Spleen (tissue), 11 donors: ENCODE measurements at regions not wholly inside any gene's neighbourhood (a gene's known extent, or its start where the extent isn't known, plus 50 kb on each side); places are given as distances from the start of the nearest gene placed in this dataset.

Experiments used
- DNase-seq: peaks from one replicate; pipeline ENCODE4 v3.0.0-alpha.2; 2020
- H3K27ac ChIP-seq, 8 donors: fragments of 200-600 bp; sonication (generic) in 7 of 8; 1 replicate in 4 of 8; 2 replicates in 4 of 8; pipeline versions ENCODE4 v1.5.0 to v1.8.0; 2016 to 2021; ENCODE audit warnings: inconsistent platforms in 4 of 8, mild to moderate bottlenecking in 4 of 8, moderate library complexity in 1 of 8
- H3K27me3 ChIP-seq, 7 donors: fragments of 200-600 bp; sonication (generic) in 6 of 7; replicated peaks in 1 of 7; 1 replicate in 4 of 7; 2 replicates in 3 of 7; pipeline versions ENCODE4 v1.5.0 to v1.8.0; 2016 to 2021; ENCODE audit warnings: inconsistent platforms in 3 of 7, mild to moderate bottlenecking in 1 of 7
- H3K36me3 ChIP-seq, 6 donors: fragments of 200-600 bp; sonication (generic) in 5 of 6; 1 replicate in 4 of 6; 2 replicates in 2 of 6; pipeline versions ENCODE4 v1.5.0 to v1.8.0; 2016 to 2021; ENCODE audit warnings: inconsistent platforms in 2 of 6
- H3K4me1 ChIP-seq, 6 donors: fragments of 200-600 bp; sonication (generic) in 5 of 6; 1 replicate in 3 of 6; 2 replicates in 3 of 6; pipeline versions ENCODE4 v1.5.0 to v1.8.0; 2016 to 2021; ENCODE audit warnings: inconsistent platforms in 3 of 6
- H3K4me3 ChIP-seq, 8 donors: fragments of 200-600 bp; sonication (generic) in 7 of 8; 1 replicate in 4 of 8; 2 replicates in 4 of 8; pipeline versions ENCODE4 v1.5.0 to v1.8.0; 2016 to 2021; ENCODE audit warnings: inconsistent platforms in 4 of 8, mild to moderate bottlenecking in 4 of 8, moderate library complexity in 2 of 8
- H3K9me3 ChIP-seq, 8 donors: fragments of 200-600 bp; sonication (generic) in 7 of 8; 1 replicate in 4 of 8; 2 replicates in 4 of 8; pipeline versions ENCODE4 v1.5.0 to v1.8.0; 2016 to 2021; ENCODE audit warnings: inconsistent platforms in 4 of 8
- CTCF ChIP-seq, 11 experiments: fragments of 200-600 bp in 7 of 11; fragments of 450-650 bp in 4 of 11; sonication (generic) in 4 of 11; IDR thresholded peaks in 8 of 11; conservative IDR thresholded peaks in 3 of 11; 1 replicate in 7 of 11; 2 replicates in 4 of 11; pipeline versions ENCODE4 v1.4.0 to v1.8.0; 2016 to 2021; ENCODE audit warnings: antibody characterized with exemption in 11 of 11, inconsistent platforms in 4 of 11, mild to moderate bottlenecking in 1 of 11
- POLR2A ChIP-seq, 3 donors: fragments of 450-650 bp; IDR thresholded peaks; one replicate each; pipeline ENCODE4 v1.5.1; 2017; ENCODE audit warnings: antibody characterized with exemption in 3 of 3, mild to moderate bottlenecking in 1 of 3
- POLR2AphosphoS5 ChIP-seq, 3 donors: sonication (generic); formaldehyde crosslinking; IDR thresholded peaks; one replicate each; pipeline ENCODE4 v1.5.1; 2017; ENCODE audit warnings: antibody characterized with exemption in 3 of 3
- WGBS, 5 donors: extraction: QIAGEN DNeasy Blood & Tissue Kit in 3 of 5; methylation state at CpG; one replicate each; pipeline versions ENCODE4 v1.1.5 to v1.1.7; 2013 to 2018; 5-methylcytosine and 5-hydroxymethylcytosine counted together
- intact Hi-C: fragments of 100-400 bp; cut with DNase I; formaldehyde crosslinking; loops from one replicate; pipeline ENCODE4 v1.15.0; 2023; ENCODE audit warnings: low total_unique reads
- donor health status: healthy with polysubstance abuse.
- donor health status: DM: no; HTN: no; CAD: no; lungs with moderate emphysema.
- donor health status: DM: no; HTN: no; CAD: no.
- donor health status: Bipolar disorder and iron deficiency.
- donor health status: healthy.
- donor health status: DM: no; HTN: no; CAD: no.
- donor health status: DM: yes; HTN: yes; CAD: no.

- TF ChIP-seq CTCF (IDR thresholded peaks at IDR 0.05 in 8 of 11, conservative IDR thresholded peaks at IDR 0.05 in 3 of 11) = no peak
- TF ChIP-seq POLR2A (IDR thresholded peaks at IDR 0.05) = no peak
- TF ChIP-seq POLR2AphosphoS5 (IDR thresholded peaks at IDR 0.05) = no peak
- Histone ChIP-seq H3K36me3 (no peaks in the 10 kb centered on the region), H3K9me3 (no peaks in the 10 kb centered on the region), H3K4me1 (no peaks in the 10 kb centered on the region), H3K27ac (no peak overlapping the region), H3K4me3 (no peak overlapping the region), H3K27me3 (no peaks in the 10 kb centered on the region)
- WGBS, 5 donors = 66 to 80% (median 72%) methylated on average over 2 of the region's 2 CpGs
- DNase-seq = no peak
- intact Hi-C loops = no loop called here
These were observed 1355.9 kb downstream of the GRIK2 start for GRCh38 chr6:102749210-102749971.

GRCh38 chr6:102746941-102747340 lies 1353.4 kb downstream of the GRIK2 start:
- no peak for TF ChIP-seq POLR2AphosphoS5 (IDR thresholded peaks at IDR 0.05)
- no peak for TF ChIP-seq CTCF (IDR thresholded peaks at IDR 0.05 in 8 of 11, conservative IDR thresholded peaks at IDR 0.05 in 3 of 11)
- no peak for TF ChIP-seq POLR2A (IDR thresholded peaks at IDR 0.05)
- no peaks in the 10 kb centered on the region for H3K27me3 ChIP-seq
- no peaks in the 10 kb centered on the region for H3K4me1 ChIP-seq
- H3K9me3 ChIP-seq = no peaks in the 10 kb centered on the region
- H3K4me3 ChIP-seq = no peak overlapping the region
- 81 to 91% (median 83%) methylated on average over 5 of the region's 5 CpGs for WGBS, 5 donors
- no peak overlapping the region for H3K27ac ChIP-seq
- DNase-seq = no peak
- intact Hi-C loops = no loop called here
- H3K36me3 ChIP-seq = no peaks in the 10 kb centered on the region

GRCh38 chr6:102742754-102743356 lies 1349.3 kb downstream of the GRIK2 start:
- TF ChIP-seq CTCF (IDR thresholded peaks at IDR 0.05 in 8 of 11, conservative IDR thresholded peaks at IDR 0.05 in 3 of 11) = no peak
- no peak for TF ChIP-seq POLR2AphosphoS5 (IDR thresholded peaks at IDR 0.05)
- TF ChIP-seq POLR2A (IDR thresholded peaks at IDR 0.05) = no peak
- H3K9me3 ChIP-seq = no peaks in the 10 kb centered on the region
- H3K36me3 ChIP-seq = no peaks in the 10 kb centered on the region
- WGBS, 5 donors = 50 to 55% (median 50%) methylated on average over 7 of the region's 7 CpGs
- intact Hi-C loops = no loop called here
- H3K4me3 ChIP-seq = no peak overlapping the region
- no peaks in the 10 kb centered on the region for H3K4me1 ChIP-seq
- H3K27ac ChIP-seq = no peak overlapping the region
- no peak for DNase-seq
- no peaks in the 10 kb centered on the region for H3K27me3 ChIP-seq

GRCh38 chr6:102742028-102742427 lies 1348.5 kb downstream of the GRIK2 start:
- TF ChIP-seq POLR2AphosphoS5 (IDR thresholded peaks at IDR 0.05) = no peak
- no peak for TF ChIP-seq POLR2A (IDR thresholded peaks at IDR 0.05)
- TF ChIP-seq CTCF (IDR thresholded peaks at IDR 0.05 in 8 of 11, conservative IDR thresholded peaks at IDR 0.05 in 3 of 11) = no peak
- H3K36me3 ChIP-seq = no peaks in the 10 kb centered on the region
- no peak overlapping the region for H3K4me3 ChIP-seq
- H3K27ac ChIP-seq = no peak overlapping the region
- DNase-seq = no peak
- 35 to 46% (median 42%) methylated on average over 4 of the region's 4 CpGs for WGBS, 5 donors
- H3K27me3 ChIP-seq = no peaks in the 10 kb centered on the region
- intact Hi-C loops = no loop called here
- no peaks in the 10 kb centered on the region for H3K9me3 ChIP-seq
- no peaks in the 10 kb centered on the region for H3K4me1 ChIP-seq
